GM10266 (cell line): ENCODE measurements at regions not wholly inside any gene's neighbourhood (a gene's known extent, or its start where the extent isn't known, plus 50 kb on each side); places are given as distances from the start of the nearest gene placed in this dataset.
"Not testable (repeated sequence)": the region's sequence is repeated elsewhere in the genome, so short reads cannot be mapped to it uniquely, and the experiment has no call there.

Experiments
- DNase-seq: peaks from one replicate; pipeline ENCODE4 v3.0.0; 2012; ENCODE audit errors: extremely low spot score
- CTCF ChIP-seq: IDR thresholded peaks from 2 replicates; pipeline ENCODE4 v1.5.1; 2012; ENCODE audit warnings: mild to moderate bottlenecking, low read depth; ENCODE audit not compliant: control insufficient read depth, insufficient read depth; ENCODE audit errors: missing control alignments

DNA sequence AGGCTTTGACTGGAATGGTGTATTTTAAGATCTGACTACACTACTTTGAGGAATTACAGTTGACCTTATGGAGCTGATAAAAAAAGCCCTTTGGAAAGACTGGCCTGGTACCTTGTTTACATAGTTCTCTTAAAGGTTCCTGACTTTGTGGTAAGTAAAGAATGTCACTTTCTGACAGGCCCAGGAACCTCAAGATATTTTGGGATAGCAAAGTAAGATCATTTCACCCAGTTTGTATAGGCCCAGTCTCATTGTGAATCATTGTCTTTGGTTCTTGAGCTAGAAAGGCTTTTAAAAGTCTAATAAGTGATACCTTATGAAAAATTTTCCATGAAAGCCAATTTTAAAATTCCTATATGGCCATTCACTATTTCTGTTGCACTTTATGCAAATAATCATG is 316.3 kb upstream of the LRRTM4 start:
- TF ChIP-seq CTCF: no peak
- no peak for DNase-seq

DNA sequence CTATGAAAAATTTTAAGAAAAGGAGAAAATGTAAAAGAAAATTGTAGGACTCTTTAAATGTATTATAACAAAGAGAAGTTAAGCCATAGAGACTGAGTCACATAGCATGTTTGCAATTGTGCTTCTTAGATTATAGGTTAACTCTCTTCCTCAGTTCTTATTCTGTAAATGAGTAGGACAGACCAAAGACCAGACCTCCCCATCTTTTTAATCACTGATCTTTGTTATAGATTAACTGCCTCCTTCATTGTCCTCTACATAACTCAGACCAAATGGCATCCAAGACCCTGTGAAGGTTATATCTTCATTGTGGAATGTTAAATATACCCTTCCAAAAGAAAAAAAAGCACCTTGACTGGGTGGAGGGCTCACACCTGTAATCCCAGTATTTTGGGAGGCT is 316.9 kb upstream of the LRRTM4 start:
- TF ChIP-seq CTCF: no peak
- DNase-seq: no peak

- no peak for TF ChIP-seq CTCF
- DNase-seq: no peak
Measured at GRCh38 chr2:77862120-77862519, 339.9 kb upstream of the LRRTM4 start.

DNA sequence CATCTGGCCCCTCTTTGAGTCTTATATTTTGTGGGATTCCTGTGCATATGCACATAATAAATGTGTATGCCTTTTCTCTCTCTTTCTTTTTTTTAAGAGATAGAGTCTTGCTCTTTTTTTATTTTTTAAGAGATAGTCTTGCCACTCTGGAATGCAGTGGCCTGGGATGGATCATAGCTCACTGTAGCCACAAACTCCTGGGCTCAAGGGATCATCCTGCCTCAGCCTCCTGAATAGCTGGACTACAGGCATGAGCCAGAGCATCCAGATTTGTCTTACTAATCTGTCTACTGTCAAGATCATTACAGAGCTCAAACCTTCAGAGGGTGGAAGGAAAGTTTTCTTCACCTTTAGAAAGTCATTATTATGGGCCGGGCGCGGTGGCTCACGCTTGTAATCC is 342.2 kb upstream of the LRRTM4 start:
- DNase-seq: no peak
- TF ChIP-seq CTCF: no peak

DNA sequence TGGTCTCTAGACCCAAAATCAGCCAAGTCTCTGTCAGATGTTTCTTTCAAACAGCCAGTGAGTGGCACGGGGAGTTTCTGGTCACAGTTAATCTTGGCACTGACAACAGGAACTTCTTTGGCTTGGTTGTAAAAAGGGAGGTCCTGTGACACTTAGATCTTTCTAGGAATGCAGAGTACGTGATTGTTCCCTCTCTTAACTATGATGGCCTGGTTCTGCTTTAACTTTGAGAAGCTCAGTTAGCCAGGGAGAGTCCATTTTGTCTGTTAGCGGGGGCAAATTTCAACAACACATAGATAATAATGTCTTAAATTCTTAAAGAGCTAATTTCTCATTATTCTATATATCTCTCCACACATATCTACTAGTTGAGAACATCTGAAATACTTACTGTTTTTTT is 344.5 kb upstream of the LRRTM4 start:
- no peak for TF ChIP-seq CTCF
- DNase-seq: no peak

GRCh38 chr2:77867146-77867545 is 345.0 kb upstream of the LRRTM4 start:
- no peak for TF ChIP-seq CTCF
- DNase-seq: no peak

- TF ChIP-seq CTCF: no peak
- no peak for DNase-seq
Measured at GRCh38 chr2:77873506-77873905, 351.3 kb upstream of the LRRTM4 start.

- not testable (repeated sequence) for DNase-seq
Measured at GRCh38 chr2:77900211-77900610, 378.0 kb upstream of the LRRTM4 start.
